Panc1 (cell line): ENCODE measurements at regions not wholly inside any gene's neighbourhood (a gene's known extent, or its start where the extent isn't known, plus 50 kb on each side); places are given as distances from the start of the nearest gene placed in this dataset.
A peak's percentile ranks its signal among the peaks of the same experiment; 100 is the strongest.
"Not testable (repeated sequence)": the region's sequence is repeated elsewhere in the genome, so short reads cannot be mapped to it uniquely, and the experiment has no call there.

Experiments
- ATAC-seq: fragments of 200-7000 bp; cut with Tn5 transposase; 2 replicates; pipeline ENCODE4 v1.9.1; 2020; ENCODE audit warnings: mild to moderate bottlenecking, moderate library complexity
- BruUV-seq: library from RNA; stranded (reverse); fragments of 400-500 nt; replicated peaks from 2 replicates; lab custom pipeline; 2021; lab: Mats Ljungman, UMichigan
- CTCF ChIA-PET: fragments of 300-600 bp; sonication (Branson Sonifier 250); formaldehyde crosslinking; loops from one replicate; lab custom pipeline; 2022; ENCODE audit warnings: antibody characterized with exemption; lab: Charles Lee
- POLR2A ChIA-PET: fragments of 300-600 bp; sonication (Branson Sonifier 250); formaldehyde crosslinking; loops from one replicate; lab custom pipeline; 2022; ENCODE audit warnings: antibody characterized with exemption; lab: Charles Lee
- DNase-seq: peaks from one replicate; pipeline ENCODE4 v3.0.0-alpha.2; 2010; ENCODE audit warnings: low read depth, low spot score
- H3K27ac ChIP-seq: 2 replicates; pipeline ENCODE4 v1.5.1; 2011; ENCODE audit warnings: mild to moderate bottlenecking, low read length, inconsistent platforms
- H3K27me3 ChIP-seq: fragments of 200-500 bp; sonication (Bioruptor generic); 2 replicates; pipeline ENCODE4 v1.6.0; 2014; ENCODE audit warnings: low read length, inconsistent platforms; ENCODE audit not compliant: control insufficient read depth, insufficient read depth
- H3K36me3 ChIP-seq: fragments of 200-500 bp; sonication (Bioruptor generic); 2 replicates; pipeline ENCODE4 v1.5.1; 2014; ENCODE audit warnings: inconsistent platforms, mild to moderate bottlenecking, low read length, moderate library complexity; ENCODE audit not compliant: control insufficient read depth, insufficient read depth
- H3K4me1 ChIP-seq: 2 replicates; pipeline ENCODE4 v1.5.1; 2011; ENCODE audit warnings: inconsistent platforms, mild to moderate bottlenecking, low read length, moderate library complexity; ENCODE audit not compliant: control insufficient read depth, insufficient read depth
- H3K4me3 ChIP-seq, 2 experiments: 2 replicates each; pipeline ENCODE4 v1.5.1; 2011 to 2012; ENCODE audit warnings: low read depth in 2 of 2, low read length in 2 of 2, mild to moderate bottlenecking in 2 of 2, inconsistent platforms in 1 of 2, moderate library complexity in 1 of 2
- H3K9me3 ChIP-seq: fragments of 200-500 bp; sonication (Bioruptor generic); 2 replicates; pipeline ENCODE4 v1.5.1; 2014; ENCODE audit warnings: low read depth, mild to moderate bottlenecking, inconsistent platforms, low read length, moderate library complexity; ENCODE audit not compliant: control insufficient read depth, insufficient read depth
- CTCF ChIP-seq: fragments of 450-650 bp; IDR thresholded peaks from 2 replicates; pipeline ENCODE4 v1.5.1; 2017; ENCODE audit warnings: mild to moderate bottlenecking
- in situ Hi-C: cut with HindIII; loops from 2 replicates; pipeline ENCODE4 v1.10.0; 2016; ENCODE audit warnings: low sequenced_read_pairs, low pct_unique_long_range_greater_than_20kb
- intact Hi-C: fragments of 100-400 bp; cut with micrococcal nuclease; formaldehyde crosslinking; loops from one replicate; pipeline ENCODE4 v1.10.0; 2022; ENCODE audit not compliant: unreplicated experiment

- H3K27ac ChIP-seq, H3K9me3 ChIP-seq, BruUV-seq, POLR2A ChIA-PET, H3K36me3 ChIP-seq, H3K4me3 ChIP-seq, intact Hi-C loops, H3K4me1 ChIP-seq, H3K27me3 ChIP-seq, CTCF ChIA-PET, DNase-seq, in situ Hi-C loops: not testable (repeated sequence)
- ATAC-seq, result 0 out of 2 replicates have a peak, but pooled peaks have one; percentile 20
- TF ChIP-seq CTCF, result peak; percentile 23; the same call in 1 of the 2 replicates
These were observed 2291.8 kb upstream of the TPTE start for GRCh38 chr21:8229366-8230150.

- H3K36me3 ChIP-seq, ATAC-seq, CTCF ChIA-PET, DNase-seq, H3K27me3 ChIP-seq, H3K4me3 ChIP-seq, H3K4me1 ChIP-seq, intact Hi-C loops, BruUV-seq, in situ Hi-C loops, H3K27ac ChIP-seq, POLR2A ChIA-PET, H3K9me3 ChIP-seq: not testable (repeated sequence)
These were observed 2290.1 kb upstream of the TPTE start for GRCh38 chr21:8231252-8231651.

GRCh38 chr21:8233000-8233399 lies 2288.4 kb upstream of the TPTE start:
- in situ Hi-C loops, result not testable (repeated sequence)

GRCh38 chr21:8234059-8234458 lies 2287.3 kb upstream of the TPTE start:
- BruUV-seq, ATAC-seq, H3K27ac ChIP-seq, H3K36me3 ChIP-seq, CTCF ChIA-PET, DNase-seq, H3K9me3 ChIP-seq, POLR2A ChIA-PET, in situ Hi-C loops, H3K27me3 ChIP-seq, H3K4me1 ChIP-seq, intact Hi-C loops, H3K4me3 ChIP-seq: not testable (repeated sequence)

More at GRCh38 chr21:8233000-8233399, 2288.4 kb upstream of the TPTE start:
- H3K36me3 ChIP-seq, DNase-seq, H3K4me1 ChIP-seq, H3K9me3 ChIP-seq, CTCF ChIA-PET, H3K27ac ChIP-seq, H3K4me3 ChIP-seq, POLR2A ChIA-PET, H3K27me3 ChIP-seq, intact Hi-C loops, BruUV-seq, ATAC-seq: not testable (repeated sequence)

- intact Hi-C loops, in situ Hi-C loops, BruUV-seq, H3K27me3 ChIP-seq, CTCF ChIA-PET, DNase-seq, H3K4me1 ChIP-seq, H3K27ac ChIP-seq, H3K9me3 ChIP-seq, H3K4me3 ChIP-seq, POLR2A ChIA-PET, H3K36me3 ChIP-seq: not testable (repeated sequence)
- peak; percentile 69 for ATAC-seq
These were observed 2276.4 kb upstream of the TPTE start for GRCh38 chr21:8244723-8245641.

GRCh38 chr21:8245642-8246402 lies 2275.6 kb upstream of the TPTE start:
- DNase-seq, H3K27me3 ChIP-seq, H3K36me3 ChIP-seq, H3K27ac ChIP-seq, H3K4me3 ChIP-seq, intact Hi-C loops, CTCF ChIA-PET, POLR2A ChIA-PET, in situ Hi-C loops, H3K9me3 ChIP-seq, BruUV-seq, H3K4me1 ChIP-seq: not testable (repeated sequence)
- ATAC-seq, result peak; percentile 92
